ENCODE measurements at regions not wholly inside any gene's neighbourhood (a gene's known extent, or its start where the extent isn't known, plus 50 kb on each side); places are given as distances from the start of the nearest gene placed in this dataset.

- TF ChIP-seq ZNF671 (CRISPR knock-in tag; IDR thresholded peaks at IDR 0.05) = no peak
Observed at GRCh38 chr2:220366765-220367164, 739.3 kb downstream of the SLC4A3 start (continued).

- TF ChIP-seq KAT7 (CRISPR knock-in tag; IDR thresholded peaks at IDR 0.05; ENCODE audit: borderline replicate concordance) (no peak), ATF6 (CRISPR knock-in tag; IDR thresholded peaks at IDR 0.05) (no peak), ZNF317 (CRISPR knock-in tag; IDR thresholded peaks at IDR 0.05; ENCODE audit: borderline replicate concordance, low read depth) (no peak), JAZF1 (CRISPR knock-in tag; IDR thresholded peaks at IDR 0.05) (no peak), NR1H2 (CRISPR knock-in tag; IDR thresholded peaks at IDR 0.05) (no peak)
- peaks cover 29% of the 10 kb centered on the region for H3K4me1 Mint-ChIP-seq
- ATAC-seq (no peak), DNase-seq (ENCODE audit: low spot score) (no peak)
- H3K36me3 Mint-ChIP-seq = peaks cover 6% of the 10 kb centered on the region
- ChIA-PET POLR2A (no interaction called here), CTCF (no interaction called here)
- peaks cover 22% of the 10 kb centered on the region for H3K9me3 Mint-ChIP-seq
- H3K27me3 Mint-ChIP-seq (ENCODE audit: low read depth) = no peaks in the 10 kb centered on the region
- H3K4me3 Mint-ChIP-seq = no peak overlapping the region
- no peak overlapping the region for H3K27ac Mint-ChIP-seq
Observed at GRCh38 chr2:220370764-220371163, 743.3 kb downstream of the SLC4A3 start.

- ATAC-seq = no peak
- Mint-ChIP-seq H3K4me3 (no peak overlapping the region), H3K27ac (no peak overlapping the region), H3K36me3 (peaks cover 6% of the 10 kb centered on the region), H3K9me3 (peaks cover 22% of the 10 kb centered on the region), H3K27me3 (ENCODE audit: low read depth) (no peaks in the 10 kb centered on the region), H3K4me1 (peaks cover 31% of the 10 kb centered on the region)
- no peak for TF ChIP-seq NR1H2 (CRISPR knock-in tag; IDR thresholded peaks at IDR 0.05)
- TF ChIP-seq PRDM15 (CRISPR knock-in tag; IDR thresholded peaks at IDR 0.05) = no peak
- no peak for TF ChIP-seq ATF6 (CRISPR knock-in tag; IDR thresholded peaks at IDR 0.05)
- no peak for TF ChIP-seq JAZF1 (CRISPR knock-in tag; IDR thresholded peaks at IDR 0.05)
- no peak for TF ChIP-seq E2F5 (CRISPR knock-in tag; IDR thresholded peaks at IDR 0.05)
- TF ChIP-seq MYBL2 (CRISPR knock-in tag; IDR thresholded peaks at IDR 0.05) = no peak
- TF ChIP-seq KAT7 (CRISPR knock-in tag; IDR thresholded peaks at IDR 0.05; ENCODE audit: borderline replicate concordance) = no peak
- ChIA-PET POLR2A (no interaction called here), CTCF (no interaction called here)
- DNase-seq (ENCODE audit: low spot score) = no peak
Observed at GRCh38 chr2:220371211-220371610, 743.8 kb downstream of the SLC4A3 start.

- H3K4me3 Mint-ChIP-seq = no peak overlapping the region
- TF ChIP-seq ESRRA (CRISPR knock-in tag; IDR thresholded peaks at IDR 0.05; ENCODE audit: borderline replicate concordance) = no peak
- TF ChIP-seq ATF3 (CRISPR knock-in tag; conservative IDR thresholded peaks at IDR 0.05) = no peak
- no peak for TF ChIP-seq JUN (CRISPR knock-in tag; IDR thresholded peaks at IDR 0.05)
- peaks cover 4% of the 10 kb centered on the region; the same call in 1 of the 2 replicates for H3K36me3 Mint-ChIP-seq
- DNase-seq (ENCODE audit: low spot score) (no peak), ATAC-seq (no peak; the same call in 1 of the 2 replicates)
- H3K9me3 Mint-ChIP-seq = peaks cover 14% of the 10 kb centered on the region
- ChIA-PET CTCF (no interaction called here), POLR2A (no interaction called here)
- no peaks in the 10 kb centered on the region for H3K27me3 Mint-ChIP-seq (ENCODE audit: low read depth)
- H3K4me1 Mint-ChIP-seq = peaks cover 48% of the 10 kb centered on the region
- H3K27ac Mint-ChIP-seq = no peak overlapping the region
Observed at GRCh38 chr2:220373878-220374277, 746.4 kb downstream of the SLC4A3 start.

Measured in WTC11 (cell line).